Liver (tissue), 8 donors: ENCODE measurements at regions not wholly inside any gene's neighbourhood (a gene's known extent, or its start where the extent isn't known, plus 50 kb on each side); places are given as distances from the start of the nearest gene placed in this dataset.

Experiments used
- DNase-seq: peaks from one replicate; pipeline ENCODE4 v3.0.0-alpha.2; 2017; ENCODE audit warnings: low spot score
- H3K27ac ChIP-seq, 2 donors: one replicate each; pipeline ENCODE4 v1.7.0; 2013; ENCODE audit warnings: inconsistent platforms in 2 of 2, low read length in 2 of 2, control low read depth in 1 of 2, low read depth in 1 of 2, mild to moderate bottlenecking in 1 of 2
- H3K27me3 ChIP-seq, 4 donors: one replicate each; pipeline versions ENCODE4 v1.6.1 to v1.7.0; 2013; ENCODE audit warnings: low read length in 3 of 4, inconsistent platforms in 1 of 4, mild to moderate bottlenecking in 1 of 4, moderate library complexity in 1 of 4; ENCODE audit not compliant: control insufficient read depth in 4 of 4, insufficient read depth in 4 of 4
- H3K36me3 ChIP-seq, 4 donors: one replicate each; pipeline versions ENCODE4 v1.6.1 to v1.7.0; 2013; ENCODE audit warnings: low read length in 3 of 4, mild to moderate bottlenecking in 3 of 4, low read depth in 1 of 4, moderate library complexity in 1 of 4; ENCODE audit not compliant: control insufficient read depth in 4 of 4, insufficient read depth in 3 of 4
- H3K4me1 ChIP-seq, 4 donors: one replicate each; pipeline versions ENCODE4 v1.6.1 to v1.7.0; 2013; ENCODE audit warnings: low read length in 3 of 4, mild to moderate bottlenecking in 3 of 4, moderate library complexity in 1 of 4; ENCODE audit not compliant: control insufficient read depth in 4 of 4, insufficient read depth in 4 of 4
- H3K4me3 ChIP-seq, 3 donors: one replicate each; pipeline versions ENCODE4 v1.6.1 to v1.7.0; 2013; ENCODE audit warnings: low read length in 3 of 3, control low read depth in 1 of 3, low read depth in 1 of 3, mild to moderate bottlenecking in 1 of 3
- H3K9ac ChIP-seq, 2 donors: one replicate each; pipeline ENCODE4 v1.7.0; 2013; ENCODE audit warnings: low read length in 2 of 2, mild to moderate bottlenecking in 2 of 2, moderate library complexity in 2 of 2, control low read depth in 1 of 2, low read depth in 1 of 2
- H3K9me3 ChIP-seq, 4 donors: one replicate each; pipeline versions ENCODE4 v1.6.1 to v1.7.0; 2013; ENCODE audit warnings: low read length in 3 of 4; ENCODE audit not compliant: control insufficient read depth in 4 of 4
- CTCF ChIP-seq: fragments of 150-350 bp; IDR thresholded peaks from 2 replicates; pipeline ENCODE4 v1.5.1; 2017; ENCODE audit warnings: improper control_type of control experiment, low read depth, low read length; ENCODE audit not compliant: missing input control
- FOXA2 ChIP-seq: IDR thresholded peaks from 2 replicates; pipeline ENCODE4 v1.6.1; 2016; ENCODE audit warnings: antibody characterized with exemption
- GABPA ChIP-seq, 2 donors: IDR thresholded peaks in 1 of 2; conservative IDR thresholded peaks in 1 of 2; 2 replicates each; pipeline ENCODE4 v1.6.1; 2016; ENCODE audit warnings: antibody characterized with exemption in 2 of 2, mild to moderate bottlenecking in 1 of 2, moderate library complexity in 1 of 2
- HNF4A ChIP-seq, 2 donors: conservative IDR thresholded peaks; 2 replicates each; pipeline ENCODE4 v1.6.1; 2016; ENCODE audit warnings: antibody characterized with exemption in 2 of 2, mild to moderate bottlenecking in 2 of 2
- JUND ChIP-seq, 2 donors: IDR thresholded peaks; 2 replicates each; pipeline ENCODE4 v1.6.1; 2016; ENCODE audit warnings: antibody characterized with exemption in 2 of 2
- MAX ChIP-seq: IDR thresholded peaks from 2 replicates; pipeline ENCODE4 v1.6.1; 2016; ENCODE audit warnings: antibody characterized with exemption
- NR2F2 ChIP-seq: IDR thresholded peaks from 2 replicates; pipeline ENCODE4 v1.6.1; 2016; ENCODE audit warnings: antibody characterized with exemption
- RAD21 ChIP-seq, 2 donors: IDR thresholded peaks; 2 replicates each; pipeline ENCODE4 v1.6.1; 2016; ENCODE audit warnings: antibody characterized with exemption in 2 of 2, mild to moderate bottlenecking in 2 of 2
- REST ChIP-seq: IDR thresholded peaks from 2 replicates; pipeline ENCODE4 v1.6.1; 2016; ENCODE audit warnings: antibody characterized with exemption, mild to moderate bottlenecking
- TAF1 ChIP-seq: conservative IDR thresholded peaks from 2 replicates; pipeline ENCODE4 v1.6.1; 2016; ENCODE audit warnings: antibody characterized with exemption, mild to moderate bottlenecking
- YY1 ChIP-seq: IDR thresholded peaks from 2 replicates; pipeline ENCODE4 v1.6.1; 2016; ENCODE audit warnings: antibody characterized with exemption, mild to moderate bottlenecking
- ZBTB33 ChIP-seq: IDR thresholded peaks from 2 replicates; pipeline ENCODE4 v1.6.1; 2016; ENCODE audit warnings: antibody characterized with exemption
- WGBS: extraction: QIAGEN DNeasy Blood & Tissue Kit; methylation state at CpG from one replicate; pipeline ENCODE4 v1.1.7; 2013; 5-methylcytosine and 5-hydroxymethylcytosine counted together
- donor health status: healthy.
- donor health status: healthy.
- donor health status: healthy.
- donor health status: healthy.
- donor health status: healthy.

GRCh38 chr7:53611043-53611442 is 575.6 kb downstream of the POM121L12 start:
- H3K9ac ChIP-seq, result no peak overlapping the region
- no peaks in the 10 kb centered on the region for H3K36me3 ChIP-seq
- no peak overlapping the region for H3K4me3 ChIP-seq
- TF ChIP-seq REST (no peak), HNF4A (conservative IDR thresholded peaks at IDR 0.05) (no peak), GABPA (IDR thresholded peaks at IDR 0.05 in 1 of 2, conservative IDR thresholded peaks at IDR 0.05 in 1 of 2) (no peak), YY1 (no peak), RAD21 (IDR thresholded peaks at IDR 0.05) (no peak), CTCF (no peak), MAX (no peak), ZBTB33 (no peak), TAF1 (no peak), JUND (IDR thresholded peaks at IDR 0.05) (no peak), FOXA2 (no peak), NR2F2 (no peak)
- H3K9me3 ChIP-seq, result no peaks in the 10 kb centered on the region
- 49% methylated on average over 3 of the region's 3 CpGs for whole genome bisulfite sequencing
- H3K27ac ChIP-seq, result no peak overlapping the region
- H3K27me3 ChIP-seq, result no peaks in the 10 kb centered on the region
- H3K4me1 ChIP-seq, result no peaks in the 10 kb centered on the region
- DNase-seq, result no peak

GRCh38 chr7:53624356-53624755 is 588.9 kb downstream of the POM121L12 start:
- Histone ChIP-seq H3K4me1 (no peaks in the 10 kb centered on the region), H3K36me3 (no peaks in the 10 kb centered on the region), H3K9ac (no peak overlapping the region), H3K27ac (no peak overlapping the region), H3K27me3 (no peaks in the 10 kb centered on the region), H3K9me3 (peaks cover 0 to 3% (median 0%) of the 10 kb centered on the region in 4 donors), H3K4me3 (no peak overlapping the region)
- 75% methylated on average over 4 of the region's 4 CpGs for WGBS
- DNase-seq, result no peak
- TF ChIP-seq JUND (IDR thresholded peaks at IDR 0.05), result no peak
- TF ChIP-seq GABPA (IDR thresholded peaks at IDR 0.05 in 1 of 2, conservative IDR thresholded peaks at IDR 0.05 in 1 of 2), result no peak
